ENCODE measurements at regions not wholly inside any gene's neighbourhood (a gene's known extent, or its start where the extent isn't known, plus 50 kb on each side); places are given as distances from the start of the nearest gene placed in this dataset.

DNA sequence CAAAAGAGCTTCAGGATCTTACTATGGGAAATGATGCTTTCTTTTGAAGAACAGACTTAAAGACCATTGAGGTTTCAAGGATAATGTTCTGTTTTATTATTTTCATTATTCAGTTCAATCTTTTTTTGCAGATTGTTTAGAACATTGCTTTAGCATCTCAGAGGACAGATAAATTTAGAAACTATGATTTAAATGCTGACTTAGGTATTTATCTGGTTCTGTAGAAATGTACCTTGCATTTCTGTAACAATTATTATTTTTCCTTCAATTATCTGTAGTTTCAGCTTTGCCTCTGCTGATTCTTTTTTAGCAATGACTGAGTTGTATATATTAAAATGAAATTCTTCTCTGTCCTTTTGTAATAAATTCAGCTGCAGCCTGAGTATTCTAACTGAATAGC lies 205.4 kb upstream of the PCSK2 start:
- TF ChIP-seq TAF1 (IDR thresholded peaks at IDR 0.05; ENCODE audit: borderline replicate concordance, insufficient read depth, low read length) (no peak), REST (IDR thresholded peaks at IDR 0.05; ENCODE audit: insufficient read depth in 1 of 2, low read depth in 2 of 2, low read length in 2 of 2) (no peak), POLR2AphosphoS5 (IDR thresholded peaks at IDR 0.05; ENCODE audit: low read depth, low read length) (no peak), SIN3A (IDR thresholded peaks at IDR 0.05; ENCODE audit: borderline replicate concordance, insufficient read depth, low read length) (no peak), FOXP2 (optimal IDR thresholded peaks at IDR 0.05; ENCODE audit: borderline replicate concordance, extremely low read depth, extremely low read length, insufficient read depth) (no peak)

- TF ChIP-seq TAF1 (IDR thresholded peaks at IDR 0.05; ENCODE audit: borderline replicate concordance, insufficient read depth, low read length): no peak
- no peak for TF ChIP-seq POLR2AphosphoS5 (IDR thresholded peaks at IDR 0.05; ENCODE audit: low read depth, low read length)
- TF ChIP-seq SIN3A (IDR thresholded peaks at IDR 0.05; ENCODE audit: borderline replicate concordance, insufficient read depth, low read length): no peak
- no peak for TF ChIP-seq REST (IDR thresholded peaks at IDR 0.05; ENCODE audit: insufficient read depth in 1 of 2, low read depth in 2 of 2, low read length in 2 of 2)
These were observed 203.8 kb upstream of the PCSK2 start for GRCh38 chr20:17023036-17023435.

DNA sequence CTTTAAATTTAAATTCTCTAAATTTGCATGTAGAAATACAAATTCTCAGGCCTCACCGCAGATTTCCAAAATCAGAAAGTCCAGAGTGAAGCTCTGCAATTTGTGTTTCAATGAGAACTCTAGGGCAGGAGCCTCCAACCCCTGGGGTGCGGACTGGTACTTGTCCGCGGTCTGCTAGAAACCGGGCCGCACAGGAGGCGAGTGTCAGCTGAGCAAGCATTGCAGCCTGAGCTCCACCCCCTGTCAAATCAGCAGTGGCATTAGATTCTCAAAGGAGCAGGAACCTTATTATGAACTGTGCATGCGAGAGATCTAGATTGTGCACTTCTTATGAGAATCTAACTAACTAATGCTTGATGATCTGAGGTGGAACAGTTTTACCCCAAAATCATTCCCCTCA lies 203.0 kb upstream of the PCSK2 start:
- TF ChIP-seq TAF1 (IDR thresholded peaks at IDR 0.05; ENCODE audit: borderline replicate concordance, insufficient read depth, low read length) (no peak), SIN3A (IDR thresholded peaks at IDR 0.05; ENCODE audit: borderline replicate concordance, insufficient read depth, low read length) (no peak), POLR2AphosphoS5 (IDR thresholded peaks at IDR 0.05; ENCODE audit: low read depth, low read length) (no peak), FOXP2 (optimal IDR thresholded peaks at IDR 0.05; ENCODE audit: borderline replicate concordance, extremely low read depth, extremely low read length, insufficient read depth) (no peak), REST (IDR thresholded peaks at IDR 0.05; ENCODE audit: insufficient read depth in 1 of 2, low read depth in 2 of 2, low read length in 2 of 2) (no peak)

DNA sequence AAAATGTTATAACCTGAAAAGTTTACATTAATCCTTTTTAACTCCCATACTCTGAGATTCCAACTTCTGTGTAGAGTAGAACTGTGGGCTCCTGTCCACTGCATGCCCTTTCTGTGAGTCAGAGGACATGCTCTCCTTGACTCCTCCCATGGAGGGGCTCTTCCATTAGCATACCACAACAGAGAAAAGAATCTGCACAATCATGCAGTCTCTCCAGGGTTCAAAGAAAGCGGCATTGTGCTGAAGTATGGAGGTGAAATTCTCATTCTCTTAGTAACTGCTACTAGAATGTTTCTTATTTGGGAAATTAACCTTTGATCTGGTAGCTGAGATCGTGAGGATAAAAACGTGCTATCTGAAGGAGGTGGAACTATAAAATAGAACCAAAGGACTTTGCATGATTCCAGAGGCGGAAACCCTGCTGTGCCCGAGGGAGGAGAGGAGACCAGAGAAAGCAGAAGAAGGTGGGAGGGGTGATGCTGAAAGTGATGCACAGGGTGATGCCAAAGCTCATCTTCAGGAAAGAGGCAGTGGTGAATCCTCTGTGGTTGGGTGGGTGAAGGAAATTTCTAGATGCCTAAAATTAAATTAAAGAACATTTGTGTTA lies 202.2 kb upstream of the PCSK2 start:
- TF ChIP-seq REST (IDR thresholded peaks at IDR 0.05; ENCODE audit: insufficient read depth in 1 of 2, low read depth in 2 of 2, low read length in 2 of 2) (no peak), TAF1 (IDR thresholded peaks at IDR 0.05; ENCODE audit: borderline replicate concordance, insufficient read depth, low read length) (no peak), POLR2AphosphoS5 (IDR thresholded peaks at IDR 0.05; ENCODE audit: low read depth, low read length) (no peak), SIN3A (IDR thresholded peaks at IDR 0.05; ENCODE audit: borderline replicate concordance, insufficient read depth, low read length) (no peak), FOXP2 (optimal IDR thresholded peaks at IDR 0.05; ENCODE audit: borderline replicate concordance, extremely low read depth, extremely low read length, insufficient read depth) (no peak)

DNA sequence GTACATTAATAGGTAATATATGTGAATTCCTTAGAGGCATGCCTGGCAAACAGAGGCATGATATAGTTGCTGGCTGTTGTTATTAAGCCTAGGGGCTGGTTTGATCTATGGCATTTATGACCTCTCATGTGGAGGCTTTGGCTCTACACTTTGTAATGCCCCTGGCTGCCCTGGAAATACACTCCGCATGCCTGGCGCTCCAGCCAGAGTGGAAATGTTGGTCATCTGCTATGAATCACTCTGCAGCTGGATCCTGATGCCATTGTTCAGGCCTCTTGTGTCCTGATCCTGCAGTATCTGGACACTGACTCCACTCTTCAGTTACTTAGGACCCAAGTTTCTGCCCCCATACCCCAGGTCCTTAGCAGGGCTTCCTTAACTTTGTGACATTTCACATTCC lies 200.5 kb upstream of the PCSK2 start:
- TF ChIP-seq TAF1 (IDR thresholded peaks at IDR 0.05; ENCODE audit: borderline replicate concordance, insufficient read depth, low read length) (no peak), POLR2AphosphoS5 (IDR thresholded peaks at IDR 0.05; ENCODE audit: low read depth, low read length) (no peak), SIN3A (IDR thresholded peaks at IDR 0.05; ENCODE audit: borderline replicate concordance, insufficient read depth, low read length) (no peak), REST (IDR thresholded peaks at IDR 0.05; ENCODE audit: insufficient read depth in 1 of 2, low read depth in 2 of 2, low read length in 2 of 2) (no peak), FOXP2 (optimal IDR thresholded peaks at IDR 0.05; ENCODE audit: borderline replicate concordance, extremely low read depth, extremely low read length, insufficient read depth) (no peak)

All from PFSK-1 (cell line).